HepG2 (cell line): ENCODE measurements at regions not wholly inside any gene's neighbourhood (a gene's known extent, or its start where the extent isn't known, plus 50 kb on each side); places are given as distances from the start of the nearest gene placed in this dataset.

Experiments used
- AFF4 ChIP-seq: sonication (generic); formaldehyde crosslinking; IDR thresholded peaks from 2 replicates; pipeline ENCODE4 v1.4.0; 2020; ENCODE audit warnings: missing genetic modification reagents
- JUND ChIP-seq: sonication (generic); formaldehyde crosslinking; IDR thresholded peaks from 2 replicates; pipeline ENCODE4 v1.8.0; 2022; ENCODE audit warnings: mild to moderate bottlenecking, missing genetic modification reagents
- SRSF9 ChIP-seq: fragments of 200-400 bp; formaldehyde crosslinking; IDR thresholded peaks from 2 replicates; pipeline ENCODE4 v1.6.1; 2018; ENCODE audit warnings: borderline replicate concordance, mild to moderate bottlenecking, low read depth, low read length; ENCODE audit not compliant: insufficient read depth, poor library complexity, severe bottlenecking
- ZBTB20 ChIP-seq: sonication (generic); formaldehyde crosslinking; IDR thresholded peaks from 2 replicates; pipeline ENCODE4 v1.8.1; 2023; ENCODE audit warnings: missing genetic modification reagents, low read depth, mild to moderate bottlenecking, borderline replicate concordance
- ZBTB33 ChIP-seq: sonication (generic); formaldehyde crosslinking; IDR thresholded peaks from 2 replicates; pipeline ENCODE4 v1.4.0; 2020; ENCODE audit warnings: missing genetic modification reagents

- TF ChIP-seq ZBTB33 (no peak), AFF4 (CRISPR knock-in tag) (no peak), SRSF9 (no peak), JUND (no peak), ZBTB20 (CRISPR knock-in tag) (no peak)
Measured at GRCh38 chr14:29299372-29299771, 532.8 kb downstream of the FOXG1 start.
